ELF-1 (cell line): ENCODE measurements at regions not wholly inside any gene's neighbourhood (a gene's known extent, or its start where the extent isn't known, plus 50 kb on each side); places are given as distances from the start of the nearest gene placed in this dataset.
"Not testable (repeated sequence)": the region's sequence is repeated elsewhere in the genome, so short reads cannot be mapped to it uniquely, and the experiment has no call there.

Source experiments
- DNase-seq: peaks from one replicate; pipeline ENCODE4 v3.0.0-alpha.2; 2016; ENCODE audit warnings: low read depth, low spot score

DNA sequence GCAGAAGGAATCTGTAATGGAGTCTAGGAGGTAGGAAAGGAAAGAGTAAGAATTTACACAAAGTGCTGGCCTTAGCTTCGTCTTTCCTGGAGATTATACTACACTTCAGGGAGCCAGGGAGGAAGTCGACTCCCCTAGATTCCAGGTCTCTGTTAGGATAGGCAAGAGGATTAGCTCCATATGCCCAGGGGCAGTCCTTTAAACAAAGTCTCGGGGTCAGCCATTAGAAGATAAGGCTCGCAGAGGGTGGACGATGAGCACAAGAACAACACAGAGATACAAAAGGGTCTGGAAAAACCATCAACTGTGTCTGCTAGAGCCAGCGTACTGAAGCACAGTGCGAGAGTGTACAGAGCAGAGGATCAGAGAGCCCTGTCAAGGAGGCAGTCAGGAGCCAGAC, 344.7 kb upstream of the TNC start:
- DNase-seq = peak; percentile 68

DNA sequence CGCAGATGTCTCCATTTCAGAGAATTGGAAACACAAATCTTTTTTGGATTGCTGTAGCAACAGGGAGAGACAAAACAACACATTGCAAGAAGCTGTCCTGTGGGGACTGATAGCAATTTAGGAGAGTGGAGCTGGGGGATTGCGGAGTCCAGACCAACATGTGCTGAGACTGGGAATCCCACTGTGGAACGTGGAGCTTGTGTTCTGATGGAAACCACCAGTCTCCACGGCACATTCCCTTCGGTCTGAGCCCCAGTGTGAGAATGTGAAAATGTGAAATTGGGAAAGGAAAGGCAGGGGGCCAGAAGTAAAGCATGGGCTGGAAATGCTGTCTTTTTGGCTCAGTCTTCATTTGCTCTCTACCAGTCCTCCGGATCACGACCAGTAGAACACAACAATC, 348.8 kb upstream of the TNC start:
- no peak for DNase-seq

DNA sequence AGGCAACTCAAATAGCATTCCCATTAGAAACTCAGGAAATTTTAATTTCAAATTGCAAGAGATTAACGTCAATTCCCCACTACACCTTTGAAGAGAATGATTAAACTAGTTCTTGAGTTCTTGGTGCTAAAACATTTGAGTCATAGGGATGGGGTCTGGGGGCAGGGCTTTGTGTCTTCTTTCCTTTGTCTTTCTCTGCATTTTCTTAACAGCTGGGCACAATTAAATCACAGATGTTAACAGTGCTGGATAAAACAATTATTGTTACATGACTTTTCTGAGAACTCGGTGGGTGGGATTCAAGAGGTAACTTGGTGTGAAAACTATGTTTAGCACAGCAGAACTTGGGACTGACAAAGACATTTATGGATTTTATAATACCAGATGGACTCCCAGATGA, 351.9 kb upstream of the TNC start:
- DNase-seq = no peak

DNA sequence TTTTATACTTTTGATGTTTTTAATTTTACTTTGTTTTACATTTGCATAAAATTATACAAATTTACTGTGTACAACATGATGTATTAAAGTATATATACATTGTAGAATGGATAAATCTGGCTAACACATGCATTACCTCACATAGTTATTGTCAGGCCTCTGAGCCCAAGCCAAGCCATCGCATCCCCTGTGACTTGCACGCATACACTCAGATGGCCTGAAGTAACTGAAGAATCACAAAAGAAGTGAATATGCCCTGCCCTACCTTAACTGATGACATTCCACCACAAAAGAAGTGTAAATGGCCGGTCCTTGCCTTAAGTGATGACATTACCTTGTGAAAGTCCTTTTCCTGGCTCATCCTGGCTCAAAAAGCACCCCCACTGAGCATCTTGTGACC, 355.1 kb upstream of the TNC start:
- DNase-seq = not testable (repeated sequence)

DNA sequence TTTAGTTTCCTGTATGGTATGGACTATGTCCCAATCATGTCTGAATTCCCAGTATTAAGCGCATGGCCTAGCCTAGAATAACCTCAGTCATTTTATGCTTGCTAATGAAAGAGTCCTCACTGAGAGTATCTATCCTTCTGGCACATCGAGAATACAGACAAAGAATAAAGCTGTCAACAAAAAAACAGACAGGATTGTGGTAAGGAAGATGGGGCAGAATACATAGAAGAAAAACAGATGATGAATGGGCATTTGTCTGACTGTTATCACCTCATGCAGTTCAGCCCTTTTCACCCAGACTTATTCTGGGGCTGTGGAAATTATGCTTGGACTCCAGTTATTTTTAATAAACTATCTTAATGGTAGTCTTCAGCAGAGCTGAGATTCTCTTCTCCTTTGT, 363.8 kb upstream of the TNC start:
- no peak for DNase-seq

DNA sequence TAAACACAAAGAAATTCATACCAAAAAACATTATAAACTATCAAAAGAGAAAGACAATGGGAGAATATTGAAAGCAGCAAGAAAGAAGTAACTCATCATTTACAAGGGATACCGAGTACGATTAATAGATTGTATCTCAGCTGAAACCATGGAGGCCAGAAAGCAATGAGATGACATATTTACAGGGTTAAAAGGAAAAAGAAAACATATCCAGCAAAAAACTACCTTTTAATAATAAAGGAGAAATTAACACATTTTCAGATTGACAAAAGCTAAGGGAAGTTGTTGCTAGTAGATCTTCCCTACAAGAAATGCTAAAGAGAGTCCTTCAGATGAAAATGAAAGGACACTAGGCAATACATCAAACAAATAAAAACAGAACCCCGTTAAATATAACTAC, 364.8 kb upstream of the TNC start:
- no peak for DNase-seq

DNA sequence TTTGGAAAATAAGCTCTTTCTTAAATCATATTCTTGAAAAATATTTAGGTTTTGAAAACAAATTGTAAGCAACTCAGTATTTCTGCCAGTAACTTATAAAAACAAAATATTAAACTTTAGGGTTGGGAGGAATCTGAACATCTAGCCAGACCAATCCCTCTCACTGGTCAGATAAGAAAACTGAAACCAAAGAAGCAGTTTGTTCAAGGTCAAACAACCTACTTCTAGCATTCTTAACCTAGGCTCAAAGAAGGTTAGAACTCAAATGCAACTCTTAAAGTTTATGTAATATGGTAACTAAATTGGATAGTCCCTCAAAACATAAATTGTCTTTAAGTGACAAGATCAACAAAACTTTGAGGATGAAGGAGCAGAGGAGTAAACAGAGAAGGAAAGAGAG, 374.9 kb upstream of the TNC start:
- DNase-seq = no peak

DNA sequence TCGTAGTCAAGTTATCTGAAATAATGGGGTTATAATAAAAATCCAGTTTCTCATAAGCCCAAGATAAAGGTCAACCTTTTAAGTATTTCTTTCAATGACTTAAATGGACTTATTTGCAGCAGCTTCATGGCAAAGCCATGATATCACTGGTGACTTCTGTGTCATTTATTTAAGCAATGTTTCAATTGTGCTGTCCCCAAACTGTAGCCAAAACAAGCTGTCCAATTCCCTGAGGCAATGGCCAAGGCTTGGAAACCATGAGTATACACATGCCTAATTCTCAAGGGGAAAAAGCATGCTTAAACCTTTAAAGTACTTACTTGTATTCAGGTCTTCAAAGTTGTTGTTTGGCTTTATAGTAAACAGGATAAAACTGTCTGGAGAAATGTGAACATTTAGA, 376.4 kb upstream of the TNC start:
- DNase-seq = no peak

DNA sequence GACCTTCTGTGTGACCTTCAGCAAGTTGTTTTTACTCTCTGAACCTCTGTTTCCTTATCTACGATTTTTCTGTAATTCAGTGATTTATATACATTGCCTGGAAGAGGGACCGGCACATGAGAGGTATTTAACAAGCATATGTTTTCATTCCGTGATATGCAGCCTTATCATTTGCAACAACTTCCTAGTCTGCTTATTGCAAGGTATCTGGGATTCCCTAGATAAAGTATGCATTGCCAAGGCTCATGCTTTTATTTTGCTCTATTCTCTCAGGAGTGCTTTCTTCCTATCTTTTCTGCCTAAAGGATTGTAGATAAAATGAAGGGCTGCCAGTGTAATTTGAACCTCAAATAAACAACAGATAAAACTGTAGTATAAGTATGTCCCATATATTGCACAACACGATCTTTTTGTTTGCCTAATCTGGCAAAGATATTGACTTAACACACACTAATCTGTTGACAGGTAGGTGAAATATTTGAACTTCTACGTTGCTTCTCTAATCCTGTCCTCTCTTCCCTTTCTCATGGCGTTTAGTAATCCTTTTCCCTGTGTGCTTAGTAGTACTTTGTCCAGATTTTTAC, 377.2 kb upstream of the TNC start:
- DNase-seq = no peak

DNA sequence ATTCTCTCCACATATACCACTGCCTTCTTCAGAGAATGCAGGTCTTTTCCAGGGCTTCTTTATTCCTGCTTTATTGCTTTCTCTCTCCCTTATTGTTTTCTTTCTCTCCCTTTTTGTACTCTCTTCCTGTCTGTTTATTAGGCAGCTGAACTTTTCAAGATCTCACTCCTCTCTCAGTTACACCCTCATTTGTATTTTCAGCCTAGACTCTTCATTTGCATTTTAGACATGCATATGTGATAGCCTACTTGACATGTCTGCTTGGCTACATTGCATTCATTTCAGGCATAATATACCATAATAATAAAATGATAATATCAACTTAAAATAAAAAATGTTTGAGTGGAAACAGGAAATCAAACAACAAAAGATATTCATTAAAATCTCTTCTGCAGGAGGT, 377.9 kb upstream of the TNC start:
- DNase-seq = no peak

DNA sequence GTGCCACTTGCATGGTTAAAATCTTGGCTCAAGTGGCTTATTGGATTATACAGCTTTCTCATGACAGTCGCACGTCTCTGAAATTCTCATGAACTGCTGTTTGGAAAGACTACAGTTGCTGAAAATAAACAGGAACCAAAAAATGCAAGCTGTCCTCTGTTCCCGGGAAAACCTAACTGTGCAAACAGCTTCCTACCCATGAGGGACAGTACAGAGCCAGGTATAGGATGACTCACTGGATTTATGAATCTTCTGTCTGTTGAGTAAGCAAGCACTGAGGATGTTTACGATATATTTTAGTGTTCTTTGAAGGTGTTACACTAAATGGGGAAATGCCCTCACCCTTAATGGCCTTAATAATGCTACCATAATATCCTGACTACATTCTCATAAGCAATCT, 380.3 kb upstream of the TNC start:
- DNase-seq = no peak

DNA sequence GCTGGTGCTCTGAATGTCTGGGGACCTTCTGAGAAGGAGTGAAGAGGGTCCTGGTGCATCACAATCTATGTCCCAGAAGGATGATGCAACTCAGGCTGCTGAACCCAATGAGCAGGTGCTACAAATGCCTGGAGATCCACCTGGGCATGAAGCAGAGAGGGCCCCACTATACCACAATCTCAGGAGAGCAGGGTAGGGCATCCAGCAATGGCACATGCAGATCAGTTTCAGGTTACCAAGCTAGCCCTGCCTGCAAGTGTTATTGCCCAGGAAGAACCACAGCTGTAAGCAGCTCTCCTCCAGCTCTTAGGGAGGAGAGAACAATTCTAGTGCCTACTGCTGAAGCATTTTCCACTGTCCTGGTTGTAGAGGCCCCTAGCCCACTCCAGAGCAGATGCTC, 389.2 kb upstream of the TNC start:
- DNase-seq = no peak

DNA sequence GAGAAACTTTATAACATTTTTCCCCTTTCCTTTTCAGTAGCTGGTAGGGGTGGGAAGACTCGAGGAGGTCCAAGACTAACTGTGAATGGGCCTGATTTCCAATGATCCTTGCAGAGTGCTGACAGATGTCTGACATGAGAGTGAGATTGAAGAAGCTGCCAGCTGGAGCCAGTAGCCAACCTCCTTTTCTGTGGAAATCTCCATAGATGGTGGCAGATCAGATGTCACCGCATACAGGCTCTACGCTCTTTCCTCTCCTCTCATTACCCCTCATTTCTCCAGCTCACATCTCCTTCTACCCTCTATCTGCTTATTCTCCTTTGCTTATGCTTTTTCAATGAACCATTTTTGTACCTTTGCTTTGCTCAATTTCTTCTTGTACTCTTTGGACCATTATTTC, 395.2 kb upstream of the TNC start:
- DNase-seq = no peak

DNA sequence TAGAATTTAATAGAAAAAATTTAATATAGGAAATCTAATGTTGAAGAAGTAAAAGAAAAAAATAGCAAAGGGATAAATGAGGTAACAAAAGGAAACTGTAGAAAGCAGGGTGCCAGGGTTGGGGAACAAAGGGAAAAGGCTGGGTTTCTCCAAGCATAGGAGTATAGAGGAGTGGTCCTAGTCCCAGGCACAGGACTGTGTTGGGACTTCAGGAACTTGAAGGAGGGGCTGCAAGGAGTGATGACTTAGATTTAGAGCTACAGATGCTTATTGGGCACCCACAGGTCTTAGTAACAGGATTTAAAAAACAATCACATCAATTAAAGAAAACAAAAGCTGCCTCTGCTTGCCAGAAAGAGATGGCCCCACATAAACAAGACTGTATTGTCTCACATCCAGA, 396.5 kb upstream of the TNC start:
- no peak for DNase-seq

DNA sequence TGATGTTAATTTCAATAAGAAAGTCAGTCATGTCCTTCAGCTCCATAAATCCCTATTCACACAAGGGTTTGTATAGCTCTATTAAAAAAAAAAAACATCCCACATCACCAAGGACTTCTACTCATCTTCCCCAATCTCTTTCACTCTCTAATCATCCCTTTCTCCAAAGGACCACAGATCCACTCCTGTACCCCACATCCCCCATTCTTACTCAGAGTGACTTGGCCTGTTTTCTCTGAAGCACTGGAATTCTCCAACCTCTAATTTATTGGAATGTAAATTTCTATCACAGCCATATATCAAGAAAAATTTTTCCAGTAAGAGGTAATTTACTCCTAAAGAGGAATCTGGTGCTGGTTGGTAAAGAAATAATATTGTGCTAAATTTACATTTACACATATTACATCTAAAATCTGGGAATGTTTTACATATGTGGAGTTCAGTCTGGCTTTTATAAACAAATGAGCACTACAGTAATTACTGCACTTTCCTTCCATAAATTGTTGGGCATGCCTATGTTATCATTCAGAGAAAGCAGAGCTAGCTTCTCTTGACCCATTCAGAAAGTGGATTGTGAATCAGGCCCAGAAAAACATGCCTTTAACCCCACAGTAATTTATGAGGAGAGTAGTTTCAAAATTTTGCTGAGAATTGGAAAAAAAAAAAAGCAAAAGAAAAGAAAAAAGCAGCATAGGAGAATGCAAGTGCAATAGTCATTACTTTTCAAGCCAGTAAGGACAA, 399.5 kb upstream of the TNC start:
- DNase-seq = no peak

DNA sequence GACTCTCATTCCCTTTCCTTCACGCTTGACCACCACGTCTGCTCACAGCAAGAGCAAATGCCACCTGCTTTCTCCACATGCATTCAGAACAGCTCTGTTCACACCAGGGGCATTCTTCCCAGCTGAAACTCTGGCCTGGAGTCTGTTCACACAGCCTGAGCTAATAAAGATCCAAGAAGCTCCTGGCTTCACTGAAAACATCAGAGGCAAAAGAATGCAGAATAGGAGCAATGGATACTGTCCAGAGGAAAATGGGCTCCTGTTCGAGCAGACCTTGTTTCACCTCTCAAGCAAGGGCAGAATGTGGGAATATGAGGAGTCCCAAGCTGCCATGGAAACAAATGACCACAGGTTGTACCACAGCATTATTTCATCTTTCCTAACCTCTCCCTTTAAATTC, 402.7 kb upstream of the TNC start:
- peak; percentile 6 for DNase-seq

DNA sequence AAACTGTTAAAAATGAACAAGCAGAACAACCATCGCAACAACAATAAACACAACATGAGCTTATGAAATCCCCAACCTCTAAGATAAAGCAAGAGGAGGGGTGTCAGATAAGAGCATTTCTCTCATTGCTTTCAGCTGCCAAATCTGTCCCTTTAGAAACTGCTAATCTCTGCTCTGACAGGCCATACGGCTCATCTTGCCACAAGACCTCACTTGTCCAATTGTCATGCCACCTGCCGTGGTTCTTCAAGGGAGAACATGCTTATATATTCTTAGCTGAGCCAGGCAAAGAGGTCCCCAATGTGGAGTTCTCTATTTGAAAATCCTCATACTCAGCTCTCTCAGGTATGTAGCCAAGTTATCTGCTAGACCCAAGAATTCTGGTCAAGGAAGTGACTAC, 405.0 kb upstream of the TNC start:
- no peak for DNase-seq

DNA sequence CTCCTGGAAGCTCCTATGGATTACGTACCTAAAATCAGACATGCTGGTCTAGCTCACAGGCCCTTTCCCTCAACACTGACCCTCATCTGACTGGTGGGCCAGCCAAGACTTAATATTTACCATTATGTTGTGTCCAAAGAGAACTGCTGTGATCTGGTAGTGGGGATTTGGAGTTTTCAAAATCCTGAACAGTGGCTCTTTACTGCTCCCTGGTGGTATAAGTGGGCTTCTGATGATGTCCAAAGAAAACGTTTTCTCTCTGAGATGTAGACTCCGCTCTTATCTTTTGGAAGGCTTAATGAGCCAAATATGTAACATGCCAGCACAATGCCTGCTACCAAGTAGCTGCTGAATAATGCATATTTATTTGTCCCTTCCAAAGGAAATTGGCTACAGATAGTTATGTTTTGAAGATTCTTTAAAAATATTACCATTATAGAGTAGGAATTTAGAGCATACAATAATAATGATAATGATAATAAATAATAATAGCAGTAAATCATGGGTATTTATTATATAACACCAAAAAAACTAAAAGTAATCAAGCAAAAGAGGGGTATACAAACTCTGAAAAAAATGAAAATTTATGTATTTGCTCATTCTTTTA, 406.6 kb upstream of the TNC start:
- DNase-seq = peak; percentile 74

DNA sequence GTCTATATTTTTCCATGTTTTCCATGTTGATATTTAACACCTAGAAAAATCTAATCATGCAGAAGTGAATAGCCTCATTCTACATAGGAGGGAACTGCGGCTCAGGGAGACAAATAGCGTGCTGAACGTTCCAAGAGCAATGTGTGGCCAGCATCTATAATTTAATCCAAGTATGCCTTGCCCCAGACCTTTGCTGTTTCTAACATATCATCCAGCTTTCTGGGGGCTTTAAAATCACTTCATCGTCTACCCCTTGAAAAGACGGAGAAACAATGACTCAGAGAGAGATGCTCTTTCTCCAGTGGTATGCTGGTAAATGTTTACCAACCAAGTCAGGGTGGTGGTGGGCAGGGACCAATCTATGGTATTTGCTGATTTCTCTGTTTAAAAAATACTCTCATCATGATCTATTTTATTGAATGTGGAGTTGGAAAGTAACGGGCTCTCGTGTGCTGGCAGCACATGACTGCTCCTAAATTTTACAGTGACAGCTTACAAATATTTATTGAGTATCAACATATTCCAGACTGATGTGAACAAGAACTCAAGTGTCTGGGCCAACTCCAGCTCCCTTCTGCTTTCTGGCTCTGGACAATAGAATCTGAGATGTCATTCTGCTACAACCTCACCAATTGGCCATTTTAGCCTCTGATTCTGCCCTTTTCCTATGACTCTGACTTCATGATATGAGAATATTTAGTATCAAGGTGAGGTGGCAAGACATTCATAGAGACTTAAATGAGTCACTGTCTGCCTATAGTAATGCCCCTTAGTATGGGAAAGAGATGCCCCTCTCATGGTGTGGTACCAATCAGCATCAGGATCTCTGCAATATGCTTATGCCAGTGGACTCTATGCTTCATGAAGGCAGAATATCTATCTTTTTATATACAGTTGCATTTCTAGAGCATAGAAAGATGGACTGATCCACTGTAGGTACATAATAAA, 407.4 kb upstream of the TNC start:
- DNase-seq = no peak

DNA sequence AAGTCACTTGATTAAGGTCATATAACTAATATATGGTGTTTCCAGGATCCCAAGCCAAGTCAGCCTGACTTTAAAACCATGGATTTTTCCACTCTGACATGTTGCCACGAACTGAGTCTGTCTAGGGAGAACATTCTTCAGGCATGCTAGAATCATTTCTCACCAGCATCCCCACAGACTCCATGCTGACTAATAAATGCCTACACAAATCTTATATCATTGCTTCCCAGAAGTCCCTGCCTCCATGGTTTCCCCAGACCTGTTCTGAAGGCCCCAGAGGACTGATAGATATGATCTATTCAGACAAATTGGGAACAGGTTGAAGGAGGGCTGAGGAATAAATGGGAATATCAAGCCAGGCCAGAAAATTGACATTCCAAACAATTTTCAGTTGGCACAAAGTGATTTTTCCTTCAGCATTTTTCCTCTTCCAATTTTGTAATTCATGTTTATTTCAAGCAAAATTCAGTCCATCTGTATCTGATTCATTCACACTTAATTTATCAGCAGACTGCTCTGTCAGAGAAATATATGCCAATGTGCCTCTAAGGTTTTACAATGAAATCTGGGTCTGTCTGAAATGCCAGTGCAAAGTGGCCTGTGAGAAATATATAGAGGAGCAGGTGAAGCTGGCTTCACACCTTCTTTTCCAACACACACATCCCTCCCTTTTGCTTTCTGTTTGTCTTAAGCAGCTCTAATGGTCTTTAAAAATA, 413.6 kb upstream of the TNC start:
- no peak for DNase-seq

DNA sequence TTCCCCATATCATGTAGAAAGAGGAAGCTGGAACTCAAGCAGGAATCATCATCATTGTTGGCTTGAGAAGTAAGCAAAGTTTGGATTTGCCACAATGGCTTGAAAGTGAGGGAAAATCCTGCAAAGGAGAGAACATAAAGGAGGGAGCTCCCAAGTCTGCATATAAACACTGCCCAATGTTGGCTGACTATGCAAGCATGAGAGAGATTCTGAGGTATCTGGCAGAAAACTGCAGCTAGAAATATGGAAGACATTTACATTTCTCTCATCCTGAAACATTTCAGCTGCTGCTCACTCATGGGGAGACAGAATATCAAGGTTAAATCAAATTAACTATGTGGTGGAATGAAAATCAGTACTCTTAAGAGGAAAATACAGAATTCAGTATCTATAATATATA, 415.6 kb upstream of the TNC start:
- no peak for DNase-seq

DNA sequence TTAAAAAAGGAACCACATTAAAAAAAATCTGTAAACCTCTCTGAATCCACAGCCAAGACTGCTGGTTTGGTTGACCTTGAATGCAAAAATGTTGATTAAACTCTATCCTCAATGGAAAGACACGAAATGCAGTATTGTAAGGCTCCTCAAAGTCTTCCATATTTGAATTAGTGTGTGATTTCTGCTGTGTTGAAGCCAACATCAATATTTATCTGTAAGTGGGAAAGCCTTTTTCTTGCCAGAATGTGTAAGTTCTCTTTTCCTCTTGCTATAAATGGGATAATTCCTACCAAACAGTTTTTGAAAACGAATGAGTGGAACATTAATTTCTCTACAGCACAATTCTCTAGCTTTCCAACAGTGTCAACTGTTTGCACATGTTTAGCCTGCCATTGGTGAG, 422.1 kb upstream of the TNC start:
- no peak for DNase-seq
